Spinal cord (tissue), 9 donors: ENCODE measurements at regions not wholly inside any gene's neighbourhood (a gene's known extent, or its start where the extent isn't known, plus 50 kb on each side); places are given as distances from the start of the nearest gene placed in this dataset.
"Not testable (repeated sequence)": the region's sequence is repeated elsewhere in the genome, so short reads cannot be mapped to it uniquely, and the experiment has no call there.

Experiments used
- DNase-seq, 6 donors: peaks; one replicate each; pipeline versions ENCODE4 v3.0.0 to v3.0.0-alpha.2; 2013 to 2015; ENCODE audit warnings: low spot score in 6 of 6, low read depth in 4 of 6
- H3K27ac ChIP-seq: one replicate; pipeline ENCODE4 v1.5.1; 2013; ENCODE audit warnings: low read depth, low read length, control low read depth
- H3K27me3 ChIP-seq: one replicate; pipeline ENCODE4 v1.6.1; 2013; ENCODE audit warnings: low read length; ENCODE audit not compliant: control insufficient read depth, insufficient read depth
- H3K36me3 ChIP-seq: one replicate; pipeline ENCODE4 v1.6.1; 2013; ENCODE audit warnings: low read length; ENCODE audit not compliant: control insufficient read depth, insufficient read depth
- H3K4me1 ChIP-seq: one replicate; pipeline ENCODE4 v1.6.1; 2013; ENCODE audit warnings: low read length; ENCODE audit not compliant: control insufficient read depth, insufficient read depth
- H3K4me3 ChIP-seq: one replicate; pipeline ENCODE4 v1.5.1; 2013; ENCODE audit warnings: low read depth, low read length, control low read depth
- H3K9me3 ChIP-seq: one replicate; pipeline ENCODE4 v1.6.1; 2013; ENCODE audit warnings: low read length; ENCODE audit not compliant: control insufficient read depth, insufficient read depth
- WGBS: methylation state at CpG from one replicate; pipeline ENCODE4 v1.1.5; 2013; ENCODE audit warnings: missing lambda C conversion rate; ENCODE audit not compliant: insufficient coverage; 5-methylcytosine and 5-hydroxymethylcytosine counted together
- donor health status: healthy.

GRCh38 chr5:54388811-54389210 lies 66.7 kb upstream of the HSPB3 start:
- no peak overlapping the region for H3K4me3 ChIP-seq
- no peak for DNase-seq
- no peaks in the 10 kb centered on the region for H3K4me1 ChIP-seq
- no peaks in the 10 kb centered on the region for H3K27me3 ChIP-seq
- H3K36me3 ChIP-seq: no peaks in the 10 kb centered on the region
- H3K27ac ChIP-seq: no peak overlapping the region
- WGBS: no CpG with 5 or more reads among the region's 1 CpG
- H3K9me3 ChIP-seq: no peaks in the 10 kb centered on the region

GRCh38 chr5:54388409-54388808 lies 67.1 kb upstream of the HSPB3 start:
- no peaks in the 10 kb centered on the region for H3K9me3 ChIP-seq
- H3K4me3 ChIP-seq: no peak overlapping the region
- H3K36me3 ChIP-seq: no peaks in the 10 kb centered on the region
- no peak for DNase-seq
- H3K27ac ChIP-seq: no peak overlapping the region
- no peaks in the 10 kb centered on the region for H3K4me1 ChIP-seq
- no peaks in the 10 kb centered on the region for H3K27me3 ChIP-seq
- 60% methylated on average over 2 of the region's 5 CpGs for WGBS

- no peaks in the 10 kb centered on the region for H3K9me3 ChIP-seq
- H3K4me1 ChIP-seq: no peaks in the 10 kb centered on the region
- no peaks in the 10 kb centered on the region for H3K27me3 ChIP-seq
- no peak overlapping the region for H3K27ac ChIP-seq
- H3K4me3 ChIP-seq: no peak overlapping the region
- peak in 1 of 6 donors; percentile 65 for DNase-seq
- no peaks in the 10 kb centered on the region for H3K36me3 ChIP-seq
- WGBS: 100% methylated on average over 1 of the region's 3 CpGs
Measured at GRCh38 chr5:54387659-54388232, 67.8 kb upstream of the HSPB3 start.

GRCh38 chr5:54387031-54387430 lies 68.5 kb upstream of the HSPB3 start:
- no peak overlapping the region for H3K4me3 ChIP-seq
- no peak for DNase-seq
- WGBS: 68% methylated on average over 2 of the region's 4 CpGs
- H3K9me3 ChIP-seq: no peaks in the 10 kb centered on the region
- no peak overlapping the region for H3K27ac ChIP-seq
- H3K36me3 ChIP-seq: no peaks in the 10 kb centered on the region
- no peaks in the 10 kb centered on the region for H3K27me3 ChIP-seq
- no peaks in the 10 kb centered on the region for H3K4me1 ChIP-seq

- no peak overlapping the region for H3K4me3 ChIP-seq
- H3K27ac ChIP-seq: no peak overlapping the region
- 46% methylated on average over 1 of the region's 2 CpGs for WGBS
- no peaks in the 10 kb centered on the region for H3K27me3 ChIP-seq
- no peaks in the 10 kb centered on the region for H3K4me1 ChIP-seq
- H3K36me3 ChIP-seq: no peaks in the 10 kb centered on the region
- peak in 3 of 6 donors; percentile 4 to 76 (median 60) for DNase-seq
- no peaks in the 10 kb centered on the region for H3K9me3 ChIP-seq
Measured at GRCh38 chr5:54385994-54386393, 69.5 kb upstream of the HSPB3 start.

- Histone ChIP-seq H3K27ac (no peak overlapping the region), H3K4me1 (no peaks in the 10 kb centered on the region), H3K27me3 (no peaks in the 10 kb centered on the region), H3K9me3 (no peaks in the 10 kb centered on the region), H3K36me3 (no peaks in the 10 kb centered on the region), H3K4me3 (no peak overlapping the region)
- DNase-seq: no peak
- no CpG with 5 or more reads among the region's 8 CpGs for WGBS
Measured at GRCh38 chr5:54384356-54384933, 71.1 kb upstream of the HSPB3 start.

GRCh38 chr5:54383941-54384340 lies 71.6 kb upstream of the HSPB3 start:
- no peaks in the 10 kb centered on the region for H3K36me3 ChIP-seq
- no peak for DNase-seq
- no peaks in the 10 kb centered on the region for H3K9me3 ChIP-seq
- H3K4me1 ChIP-seq: no peaks in the 10 kb centered on the region
- no CpG with 5 or more reads among the region's 2 CpGs for WGBS
- H3K27ac ChIP-seq: no peak overlapping the region
- H3K4me3 ChIP-seq: no peak overlapping the region
- no peaks in the 10 kb centered on the region for H3K27me3 ChIP-seq

GRCh38 chr5:54383225-54383901 lies 72.1 kb upstream of the HSPB3 start:
- Histone ChIP-seq H3K4me3 (no peak overlapping the region), H3K27ac (no peak overlapping the region), H3K27me3 (no peaks in the 10 kb centered on the region), H3K9me3 (no peaks in the 10 kb centered on the region), H3K36me3 (no peaks in the 10 kb centered on the region), H3K4me1 (no peaks in the 10 kb centered on the region)
- no peak for DNase-seq
- no CpG with 5 or more reads among the region's 3 CpGs for WGBS

- not testable (repeated sequence) for H3K9me3 ChIP-seq, H3K27ac ChIP-seq, H3K4me3 ChIP-seq, H3K27me3 ChIP-seq, H3K4me1 ChIP-seq, DNase-seq, H3K36me3 ChIP-seq
- 96% methylated on average over 13 of the region's 31 CpGs for WGBS
Measured at GRCh38 chr5:54381319-54381718, 70.9 kb upstream of the ARL15 start.

GRCh38 chr5:54379590-54379989 lies 69.2 kb upstream of the ARL15 start:
- 50% methylated on average over 1 of the region's 2 CpGs for WGBS

More at GRCh38 chr5:54379590-54379989, 69.2 kb upstream of the ARL15 start:
- Histone ChIP-seq H3K9me3 (no peaks in the 10 kb centered on the region), H3K27me3 (no peaks in the 10 kb centered on the region), H3K4me3 (no peak overlapping the region), H3K36me3 (no peaks in the 10 kb centered on the region), H3K4me1 (no peaks in the 10 kb centered on the region), H3K27ac (no peak overlapping the region)
- DNase-seq: peak in 1 of 6 donors; percentile 6
